ENCODE measurements at regions not wholly inside any gene's neighbourhood (a gene's known extent, or its start where the extent isn't known, plus 50 kb on each side); places are given as distances from the start of the nearest gene placed in this dataset.
"Not testable (repeated sequence)": the region's sequence is repeated elsewhere in the genome, so short reads cannot be mapped to it uniquely, and the experiment has no call there.

GRCh38 chr5:118478852-118479251, 509.5 kb downstream of the DTWD2 start:
- H3K36me3 ChIP-seq (ENCODE audit: control insufficient read depth in 2 of 2, insufficient read depth in 2 of 2, low read length in 1 of 2) = no peaks in the 10 kb centered on the region
- H3K27ac ChIP-seq (ENCODE audit: low read depth in 2 of 2, low read length in 1 of 2) = no peak overlapping the region
- no peaks in the 10 kb centered on the region for H3K27me3 ChIP-seq (ENCODE audit: control insufficient read depth in 1 of 2, insufficient read depth in 2 of 2, low read length in 2 of 2)
- peaks cover 0 to 8% of the 10 kb centered on the region in 2 donors for H3K9me3 ChIP-seq (ENCODE audit: control insufficient read depth in 2 of 2, insufficient read depth in 1 of 2, low read depth in 1 of 2, low read length in 1 of 2)
- no peaks in the 10 kb centered on the region for H3K4me1 ChIP-seq (ENCODE audit: control insufficient read depth in 2 of 2, insufficient read depth in 2 of 2, low read length in 1 of 2)
- WGBS, 2 donors = 88 to 91% methylated on average over 8 of the region's 8 CpGs
- H3K4me3 ChIP-seq (ENCODE audit: low read depth in 1 of 2, low read length in 2 of 2) = no peak overlapping the region

GRCh38 chr5:118468085-118468484, 520.3 kb downstream of the DTWD2 start:
- Histone ChIP-seq H3K4me1 (ENCODE audit: control insufficient read depth in 2 of 2, insufficient read depth in 2 of 2, low read length in 1 of 2) (no peaks in the 10 kb centered on the region), H3K27me3 (ENCODE audit: control insufficient read depth in 1 of 2, insufficient read depth in 2 of 2, low read length in 2 of 2) (no peaks in the 10 kb centered on the region), H3K4me3 (ENCODE audit: low read depth in 1 of 2, low read length in 2 of 2) (no peak overlapping the region), H3K36me3 (ENCODE audit: control insufficient read depth in 2 of 2, insufficient read depth in 2 of 2, low read length in 1 of 2) (no peaks in the 10 kb centered on the region), H3K27ac (ENCODE audit: low read depth in 2 of 2, low read length in 1 of 2) (no peak overlapping the region), H3K9me3 (ENCODE audit: control insufficient read depth in 2 of 2, insufficient read depth in 1 of 2, low read depth in 1 of 2, low read length in 1 of 2) (no peaks in the 10 kb centered on the region)

- no peaks in the 10 kb centered on the region for H3K27me3 ChIP-seq (ENCODE audit: control insufficient read depth in 1 of 2, insufficient read depth in 2 of 2, low read length in 2 of 2)
- H3K27ac ChIP-seq (ENCODE audit: low read depth in 2 of 2, low read length in 1 of 2) = no peak overlapping the region
- H3K4me1 ChIP-seq (ENCODE audit: control insufficient read depth in 2 of 2, insufficient read depth in 2 of 2, low read length in 1 of 2) = no peaks in the 10 kb centered on the region
- H3K36me3 ChIP-seq (ENCODE audit: control insufficient read depth in 2 of 2, insufficient read depth in 2 of 2, low read length in 1 of 2) = no peaks in the 10 kb centered on the region
- no peak overlapping the region for H3K4me3 ChIP-seq (ENCODE audit: low read depth in 1 of 2, low read length in 2 of 2)
- 80% methylated on average over 3 of the region's 3 CpGs for WGBS, 2 donors
- no peaks in the 10 kb centered on the region for H3K9me3 ChIP-seq (ENCODE audit: control insufficient read depth in 2 of 2, insufficient read depth in 1 of 2, low read depth in 1 of 2, low read length in 1 of 2)
These were observed 521.2 kb downstream of the DTWD2 start for GRCh38 chr5:118467103-118467502.

- 79 to 85% methylated on average over 5 of the region's 5 CpGs for WGBS, 2 donors
- Histone ChIP-seq H3K4me1 (ENCODE audit: control insufficient read depth in 2 of 2, insufficient read depth in 2 of 2, low read length in 1 of 2) (no peaks in the 10 kb centered on the region), H3K9me3 (ENCODE audit: control insufficient read depth in 2 of 2, insufficient read depth in 1 of 2, low read depth in 1 of 2, low read length in 1 of 2) (no peaks in the 10 kb centered on the region), H3K4me3 (ENCODE audit: low read depth in 1 of 2, low read length in 2 of 2) (no peak overlapping the region), H3K27ac (ENCODE audit: low read depth in 2 of 2, low read length in 1 of 2) (no peak overlapping the region), H3K27me3 (ENCODE audit: control insufficient read depth in 1 of 2, insufficient read depth in 2 of 2, low read length in 2 of 2) (no peaks in the 10 kb centered on the region), H3K36me3 (ENCODE audit: control insufficient read depth in 2 of 2, insufficient read depth in 2 of 2, low read length in 1 of 2) (no peaks in the 10 kb centered on the region)
These were observed 521.9 kb downstream of the DTWD2 start for GRCh38 chr5:118466418-118466817.

- not testable (repeated sequence) for H3K4me3 ChIP-seq (ENCODE audit: low read depth in 1 of 2, low read length in 2 of 2); H3K4me1 ChIP-seq (ENCODE audit: control insufficient read depth in 2 of 2, insufficient read depth in 2 of 2, low read length in 1 of 2); H3K27me3 ChIP-seq (ENCODE audit: control insufficient read depth in 1 of 2, insufficient read depth in 2 of 2, low read length in 2 of 2); H3K36me3 ChIP-seq (ENCODE audit: control insufficient read depth in 2 of 2, insufficient read depth in 2 of 2, low read length in 1 of 2); H3K27ac ChIP-seq (ENCODE audit: low read depth in 2 of 2, low read length in 1 of 2); H3K9me3 ChIP-seq (ENCODE audit: control insufficient read depth in 2 of 2, insufficient read depth in 1 of 2, low read depth in 1 of 2, low read length in 1 of 2)
- WGBS, 2 donors = 85 to 93% methylated on average over 2 of the region's 2 CpGs
These were observed 526.1 kb downstream of the DTWD2 start for GRCh38 chr5:118462276-118462675.

GRCh38 chr5:118461436-118461835, 526.9 kb downstream of the DTWD2 start:
- no peaks in the 10 kb centered on the region for H3K36me3 ChIP-seq (ENCODE audit: control insufficient read depth in 2 of 2, insufficient read depth in 2 of 2, low read length in 1 of 2)
- H3K9me3 ChIP-seq (ENCODE audit: control insufficient read depth in 2 of 2, insufficient read depth in 1 of 2, low read depth in 1 of 2, low read length in 1 of 2) = no peaks in the 10 kb centered on the region
- WGBS, 2 donors = 67 to 78% methylated on average over 3 of the region's 3 CpGs
- no peaks in the 10 kb centered on the region for H3K27me3 ChIP-seq (ENCODE audit: control insufficient read depth in 1 of 2, insufficient read depth in 2 of 2, low read length in 2 of 2)
- H3K4me1 ChIP-seq (ENCODE audit: control insufficient read depth in 2 of 2, insufficient read depth in 2 of 2, low read length in 1 of 2) = no peaks in the 10 kb centered on the region
- no peak overlapping the region for H3K27ac ChIP-seq (ENCODE audit: low read depth in 2 of 2, low read length in 1 of 2)
- H3K4me3 ChIP-seq (ENCODE audit: low read depth in 1 of 2, low read length in 2 of 2) = no peak overlapping the region

GRCh38 chr5:118459490-118459889, 528.9 kb downstream of the DTWD2 start:
- 88 to 89% methylated on average over 5 of the region's 5 CpGs for WGBS, 2 donors

GRCh38 chr5:118456085-118456484, 532.3 kb downstream of the DTWD2 start:
- Histone ChIP-seq H3K27me3 (ENCODE audit: control insufficient read depth in 1 of 2, insufficient read depth in 2 of 2, low read length in 2 of 2) (no peaks in the 10 kb centered on the region), H3K27ac (ENCODE audit: low read depth in 2 of 2, low read length in 1 of 2) (no peak overlapping the region), H3K36me3 (ENCODE audit: control insufficient read depth in 2 of 2, insufficient read depth in 2 of 2, low read length in 1 of 2) (no peaks in the 10 kb centered on the region), H3K4me3 (ENCODE audit: low read depth in 1 of 2, low read length in 2 of 2) (no peak overlapping the region), H3K9me3 (ENCODE audit: control insufficient read depth in 2 of 2, insufficient read depth in 1 of 2, low read depth in 1 of 2, low read length in 1 of 2) (no peaks in the 10 kb centered on the region), H3K4me1 (ENCODE audit: control insufficient read depth in 2 of 2, insufficient read depth in 2 of 2, low read length in 1 of 2) (no peaks in the 10 kb centered on the region)
- WGBS, 2 donors = 77 to 79% methylated on average over 1 of the region's 1 CpG

More at GRCh38 chr5:118459490-118459889, 528.9 kb downstream of the DTWD2 start:
- Histone ChIP-seq H3K4me3 (ENCODE audit: low read depth in 1 of 2, low read length in 2 of 2) (no peak overlapping the region), H3K27me3 (ENCODE audit: control insufficient read depth in 1 of 2, insufficient read depth in 2 of 2, low read length in 2 of 2) (no peaks in the 10 kb centered on the region), H3K9me3 (ENCODE audit: control insufficient read depth in 2 of 2, insufficient read depth in 1 of 2, low read depth in 1 of 2, low read length in 1 of 2) (no peaks in the 10 kb centered on the region), H3K36me3 (ENCODE audit: control insufficient read depth in 2 of 2, insufficient read depth in 2 of 2, low read length in 1 of 2) (no peaks in the 10 kb centered on the region), H3K4me1 (ENCODE audit: control insufficient read depth in 2 of 2, insufficient read depth in 2 of 2, low read length in 1 of 2) (no peaks in the 10 kb centered on the region), H3K27ac (ENCODE audit: low read depth in 2 of 2, low read length in 1 of 2) (no peak overlapping the region)

GRCh38 chr5:118451697-118452247, 536.6 kb downstream of the DTWD2 start:
- Histone ChIP-seq H3K4me3 (ENCODE audit: low read depth in 1 of 2, low read length in 2 of 2) (no peak overlapping the region), H3K36me3 (ENCODE audit: control insufficient read depth in 2 of 2, insufficient read depth in 2 of 2, low read length in 1 of 2) (no peaks in the 10 kb centered on the region), H3K4me1 (ENCODE audit: control insufficient read depth in 2 of 2, insufficient read depth in 2 of 2, low read length in 1 of 2) (no peaks in the 10 kb centered on the region), H3K27ac (ENCODE audit: low read depth in 2 of 2, low read length in 1 of 2) (no peak overlapping the region), H3K27me3 (ENCODE audit: control insufficient read depth in 1 of 2, insufficient read depth in 2 of 2, low read length in 2 of 2) (no peaks in the 10 kb centered on the region), H3K9me3 (ENCODE audit: control insufficient read depth in 2 of 2, insufficient read depth in 1 of 2, low read depth in 1 of 2, low read length in 1 of 2) (no peaks in the 10 kb centered on the region)
- WGBS, 2 donors = 61 to 74% methylated on average over 3 of the region's 3 CpGs

- Histone ChIP-seq H3K9me3 (ENCODE audit: control insufficient read depth in 2 of 2, insufficient read depth in 1 of 2, low read depth in 1 of 2, low read length in 1 of 2) (no peaks in the 10 kb centered on the region), H3K36me3 (ENCODE audit: control insufficient read depth in 2 of 2, insufficient read depth in 2 of 2, low read length in 1 of 2) (no peaks in the 10 kb centered on the region), H3K27me3 (ENCODE audit: control insufficient read depth in 1 of 2, insufficient read depth in 2 of 2, low read length in 2 of 2) (no peaks in the 10 kb centered on the region), H3K4me1 (ENCODE audit: control insufficient read depth in 2 of 2, insufficient read depth in 2 of 2, low read length in 1 of 2) (no peaks in the 10 kb centered on the region), H3K4me3 (ENCODE audit: low read depth in 1 of 2, low read length in 2 of 2) (no peak overlapping the region), H3K27ac (ENCODE audit: low read depth in 2 of 2, low read length in 1 of 2) (no peak overlapping the region)
- WGBS, 2 donors = 85 to 89% methylated on average over 7 of the region's 7 CpGs
These were observed 537.6 kb downstream of the DTWD2 start for GRCh38 chr5:118450554-118451332.
